Activated naive CD4-positive, alpha-beta T cell treated with anti-CD3 and anti-CD28 coated beads for 36 hours (primary cell): ENCODE measurements at regions not wholly inside any gene's neighbourhood (a gene's known extent, or its start where the extent isn't known, plus 50 kb on each side); places are given as distances from the start of the nearest gene placed in this dataset.

Source experiments
- CTCF ChIA-PET: fragments of 350-600 bp; sonication (Branson Sonifier 250); formaldehyde crosslinking; loops from one replicate; lab custom pipeline; 2021; ENCODE audit warnings: antibody characterized with exemption; lab: Charles Lee
- DNase-seq: peaks from one replicate; pipeline ENCODE4 v3.0.0-alpha.2; 2020
- H3K27ac Mint-ChIP-seq: one replicate; pipeline ENCODE4 v1.8.0; 2021; ENCODE audit warnings: mild to moderate bottlenecking, mixed read lengths
- H3K27me3 Mint-ChIP-seq: one replicate; pipeline ENCODE4 v1.8.0; 2021; ENCODE audit warnings: low read depth, mixed read lengths
- H3K36me3 Mint-ChIP-seq: one replicate; pipeline ENCODE4 v1.8.0; 2021; ENCODE audit warnings: low read depth, mixed read lengths
- H3K4me1 Mint-ChIP-seq: one replicate; pipeline ENCODE4 v1.8.0; 2021; ENCODE audit warnings: low read depth, mixed read lengths
- H3K4me3 Mint-ChIP-seq: one replicate; pipeline ENCODE4 v1.8.0; 2021; ENCODE audit warnings: mild to moderate bottlenecking, moderate library complexity, mixed read lengths
- H3K9me3 Mint-ChIP-seq: one replicate; pipeline ENCODE4 v1.8.0; 2021; ENCODE audit warnings: mixed read lengths
- intact Hi-C: fragments of 100-400 bp; cut with micrococcal nuclease; formaldehyde crosslinking; loops from one replicate; pipeline ENCODE4 v1.15.1; 2023

GRCh38 chr1:184210031-184210430 is 158.5 kb downstream of the TSEN15 start:
- CTCF ChIA-PET: no interaction called here
- Mint-ChIP-seq H3K36me3 (no peaks in the 10 kb centered on the region), H3K27ac (no peak overlapping the region), H3K4me3 (no peak overlapping the region), H3K4me1 (no peaks in the 10 kb centered on the region), H3K27me3 (peaks cover 17% of the 10 kb centered on the region), H3K9me3 (no peaks in the 10 kb centered on the region)
- no peak for DNase-seq
- intact Hi-C loops: no loop called here

- no peak for DNase-seq
- no peaks in the 10 kb centered on the region for H3K4me1 Mint-ChIP-seq
- no peaks in the 10 kb centered on the region for H3K9me3 Mint-ChIP-seq
- no peak overlapping the region for H3K4me3 Mint-ChIP-seq
- CTCF ChIA-PET: no interaction called here
- H3K36me3 Mint-ChIP-seq: no peaks in the 10 kb centered on the region
- no peak overlapping the region for H3K27ac Mint-ChIP-seq
- intact Hi-C loops: no loop called here
- peaks cover 22% of the 10 kb centered on the region for H3K27me3 Mint-ChIP-seq
Measured at GRCh38 chr1:184210862-184211261, 159.3 kb downstream of the TSEN15 start.

- Mint-ChIP-seq H3K36me3 (no peaks in the 10 kb centered on the region), H3K4me1 (no peaks in the 10 kb centered on the region), H3K27me3 (peaks cover 15% of the 10 kb centered on the region), H3K27ac (no peak overlapping the region), H3K9me3 (no peaks in the 10 kb centered on the region), H3K4me3 (no peak overlapping the region)
- CTCF ChIA-PET: no interaction called here
- intact Hi-C loops: no loop called here
- DNase-seq: no peak
Measured at GRCh38 chr1:184212649-184213314, 161.3 kb downstream of the TSEN15 start.

- no peak overlapping the region for H3K4me3 Mint-ChIP-seq
- H3K27me3 Mint-ChIP-seq: peaks cover 12% of the 10 kb centered on the region
- DNase-seq: no peak
- intact Hi-C loops: no loop called here
- no peaks in the 10 kb centered on the region for H3K4me1 Mint-ChIP-seq
- CTCF ChIA-PET: no interaction called here
- H3K27ac Mint-ChIP-seq: no peak overlapping the region
- H3K36me3 Mint-ChIP-seq: no peaks in the 10 kb centered on the region
- H3K9me3 Mint-ChIP-seq: no peaks in the 10 kb centered on the region
Measured at GRCh38 chr1:184214128-184214527, 162.6 kb downstream of the TSEN15 start.

- CTCF ChIA-PET: interaction anchor here (0.5 kb wide), 1 partner anchor 538 kb away, joined by 3 read pairs; no protein-coding TSS in a partner anchor
- no peak overlapping the region for H3K27ac Mint-ChIP-seq
Measured at GRCh38 chr1:184215274-184215925, 163.9 kb downstream of the TSEN15 start.

GRCh38 chr1:184218458-184219075 is 167.0 kb downstream of the TSEN15 start:
- no peak overlapping the region for H3K4me3 Mint-ChIP-seq
- CTCF ChIA-PET: no interaction called here
- H3K36me3 Mint-ChIP-seq: no peaks in the 10 kb centered on the region
- H3K4me1 Mint-ChIP-seq: no peaks in the 10 kb centered on the region
- intact Hi-C loops: no loop called here
- H3K9me3 Mint-ChIP-seq: no peaks in the 10 kb centered on the region
- H3K27me3 Mint-ChIP-seq: peaks cover 4% of the 10 kb centered on the region
- no peak for DNase-seq
- H3K27ac Mint-ChIP-seq: no peak overlapping the region

More at GRCh38 chr1:184215274-184215925, 163.9 kb downstream of the TSEN15 start:
- no peak overlapping the region for H3K4me3 Mint-ChIP-seq
- H3K36me3 Mint-ChIP-seq: no peaks in the 10 kb centered on the region
- DNase-seq: no peak
- intact Hi-C loops: no loop called here
- H3K9me3 Mint-ChIP-seq: no peaks in the 10 kb centered on the region
- H3K4me1 Mint-ChIP-seq: no peaks in the 10 kb centered on the region
- H3K27me3 Mint-ChIP-seq: peaks cover 6% of the 10 kb centered on the region

GRCh38 chr1:184219414-184219813 is 167.4 kb upstream of the C1orf21 start:
- Mint-ChIP-seq H3K4me3 (no peak overlapping the region), H3K36me3 (no peaks in the 10 kb centered on the region), H3K4me1 (no peaks in the 10 kb centered on the region), H3K27me3 (peaks cover 6% of the 10 kb centered on the region), H3K27ac (no peak overlapping the region), H3K9me3 (no peaks in the 10 kb centered on the region)
- CTCF ChIA-PET: no interaction called here
- intact Hi-C loops: no loop called here
- DNase-seq: no peak

- Mint-ChIP-seq H3K4me3 (no peak overlapping the region), H3K4me1 (no peaks in the 10 kb centered on the region), H3K9me3 (no peaks in the 10 kb centered on the region), H3K36me3 (no peaks in the 10 kb centered on the region), H3K27me3 (peaks cover 6% of the 10 kb centered on the region), H3K27ac (no peak overlapping the region)
- DNase-seq: no peak
- intact Hi-C loops: no loop called here
- CTCF ChIA-PET: no interaction called here
Measured at GRCh38 chr1:184219883-184220282, 166.9 kb upstream of the C1orf21 start.

- no peak overlapping the region for H3K4me3 Mint-ChIP-seq
- H3K36me3 Mint-ChIP-seq: no peaks in the 10 kb centered on the region
- CTCF ChIA-PET: interaction anchor here (1.3 kb wide), 1 partner anchor 14 kb away, joined by 3 read pairs; no protein-coding TSS in a partner anchor
- intact Hi-C loops: no loop called here
- no peak for DNase-seq
- peaks cover 2% of the 10 kb centered on the region for H3K27me3 Mint-ChIP-seq
- H3K9me3 Mint-ChIP-seq: no peaks in the 10 kb centered on the region
- no peak overlapping the region for H3K27ac Mint-ChIP-seq
- no peaks in the 10 kb centered on the region for H3K4me1 Mint-ChIP-seq
Measured at GRCh38 chr1:184221087-184221486, 165.7 kb upstream of the C1orf21 start.

- H3K36me3 Mint-ChIP-seq: no peaks in the 10 kb centered on the region
- H3K4me1 Mint-ChIP-seq: no peaks in the 10 kb centered on the region
- no peak overlapping the region for H3K27ac Mint-ChIP-seq
- peak; percentile 59 for DNase-seq
- H3K4me3 Mint-ChIP-seq: no peak overlapping the region
- peaks cover 2% of the 10 kb centered on the region for H3K27me3 Mint-ChIP-seq
- intact Hi-C loops: loop anchor here (1.0 to 2.0 kb wide), 6 partner anchors 62 to 567 kb away; no protein-coding TSS in a partner anchor
- CTCF ChIA-PET: interaction anchor here (0.7 to 1.7 kb wide), 6 partner anchors 26 to 529 kb away, joined by 3 to 4 read pairs (median 3); no protein-coding TSS in a partner anchor
- H3K9me3 Mint-ChIP-seq: no peaks in the 10 kb centered on the region
Measured at GRCh38 chr1:184222652-184223052, 164.2 kb upstream of the C1orf21 start.

GRCh38 chr1:184223216-184223615 is 163.6 kb upstream of the C1orf21 start:
- Mint-ChIP-seq H3K27ac (no peak overlapping the region), H3K36me3 (no peaks in the 10 kb centered on the region), H3K9me3 (no peaks in the 10 kb centered on the region), H3K27me3 (peaks cover 2% of the 10 kb centered on the region), H3K4me1 (no peaks in the 10 kb centered on the region), H3K4me3 (no peak overlapping the region)
- intact Hi-C loops: loop anchor here (2.0 kb wide), 1 partner anchor 62 kb away; no protein-coding TSS in a partner anchor
- CTCF ChIA-PET: interaction anchor here (0.7 to 1.7 kb wide), 3 partner anchors 65 to 148 kb away, joined by 3 read pairs; no protein-coding TSS in a partner anchor
- DNase-seq: no peak

- intact Hi-C loops: no loop called here
- no peak overlapping the region for H3K27ac Mint-ChIP-seq
- H3K36me3 Mint-ChIP-seq: no peaks in the 10 kb centered on the region
- H3K27me3 Mint-ChIP-seq: peaks cover 2% of the 10 kb centered on the region
- no peak for DNase-seq
- H3K9me3 Mint-ChIP-seq: peaks cover 3% of the 10 kb centered on the region
- CTCF ChIA-PET: interaction anchor here (0.6 to 1.7 kb wide), 7 partner anchors 12 to 365 kb away, joined by 3 to 5 read pairs (median 4); no protein-coding TSS in a partner anchor
- H3K4me1 Mint-ChIP-seq: no peaks in the 10 kb centered on the region
- H3K4me3 Mint-ChIP-seq: no peak overlapping the region
Measured at GRCh38 chr1:184225283-184226099, 161.3 kb upstream of the C1orf21 start.
